HFF-Myc (cell line): ENCODE measurements at regions not wholly inside any gene's neighbourhood (a gene's known extent, or its start where the extent isn't known, plus 50 kb on each side); places are given as distances from the start of the nearest gene placed in this dataset.
"Not testable (repeated sequence)": the region's sequence is repeated elsewhere in the genome, so short reads cannot be mapped to it uniquely, and the experiment has no call there.

Experiments used
- DNase-seq: peaks from one replicate; pipeline ENCODE4 v3.0.0-alpha.2; 2011; ENCODE audit warnings: low read depth; ENCODE audit errors: extremely low read depth
- H3K4me3 ChIP-seq: replicated peaks from 2 replicates; pipeline ENCODE4 v1.5.1; 2011; ENCODE audit warnings: low read depth, mild to moderate bottlenecking, control low read depth, low read length
- TF ChIP-seq, protein P1 (sequence below): IDR thresholded peaks from 2 replicates; pipeline ENCODE4 v1.5.1; 2012; ENCODE audit warnings: mild to moderate bottlenecking, low read depth, low read length, control low read depth; ENCODE audit errors: missing control alignments

DNA sequence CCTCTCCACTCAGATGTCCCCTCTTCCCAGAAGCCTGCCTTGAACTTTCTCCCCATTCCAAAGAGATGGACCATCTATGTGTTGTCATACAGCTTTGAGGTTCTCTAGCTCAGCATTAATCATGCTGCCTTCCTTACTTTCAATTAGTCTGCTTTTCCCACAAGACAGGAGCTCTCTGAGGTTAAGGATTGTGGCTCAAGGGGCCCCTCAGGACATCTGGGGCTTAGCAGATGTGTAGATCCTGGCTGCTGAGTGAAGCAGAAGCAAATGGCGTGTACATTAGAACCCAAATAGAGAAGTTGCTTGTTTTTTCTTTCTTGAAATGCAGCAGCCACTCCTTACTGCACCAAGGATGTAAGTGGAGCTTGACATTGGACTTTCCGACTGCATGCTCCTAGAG lies 330.5 kb upstream of the TNRC6C start:
- no peak overlapping the region for H3K4me3 ChIP-seq
- TF ChIP-seq, protein P1, sequence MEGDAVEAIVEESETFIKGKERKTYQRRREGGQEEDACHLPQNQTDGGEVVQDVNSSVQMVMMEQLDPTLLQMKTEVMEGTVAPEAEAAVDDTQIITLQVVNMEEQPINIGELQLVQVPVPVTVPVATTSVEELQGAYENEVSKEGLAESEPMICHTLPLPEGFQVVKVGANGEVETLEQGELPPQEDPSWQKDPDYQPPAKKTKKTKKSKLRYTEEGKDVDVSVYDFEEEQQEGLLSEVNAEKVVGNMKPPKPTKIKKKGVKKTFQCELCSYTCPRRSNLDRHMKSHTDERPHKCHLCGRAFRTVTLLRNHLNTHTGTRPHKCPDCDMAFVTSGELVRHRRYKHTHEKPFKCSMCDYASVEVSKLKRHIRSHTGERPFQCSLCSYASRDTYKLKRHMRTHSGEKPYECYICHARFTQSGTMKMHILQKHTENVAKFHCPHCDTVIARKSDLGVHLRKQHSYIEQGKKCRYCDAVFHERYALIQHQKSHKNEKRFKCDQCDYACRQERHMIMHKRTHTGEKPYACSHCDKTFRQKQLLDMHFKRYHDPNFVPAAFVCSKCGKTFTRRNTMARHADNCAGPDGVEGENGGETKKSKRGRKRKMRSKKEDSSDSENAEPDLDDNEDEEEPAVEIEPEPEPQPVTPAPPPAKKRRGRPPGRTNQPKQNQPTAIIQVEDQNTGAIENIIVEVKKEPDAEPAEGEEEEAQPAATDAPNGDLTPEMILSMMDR: no peak
- DNase-seq: no peak

DNA sequence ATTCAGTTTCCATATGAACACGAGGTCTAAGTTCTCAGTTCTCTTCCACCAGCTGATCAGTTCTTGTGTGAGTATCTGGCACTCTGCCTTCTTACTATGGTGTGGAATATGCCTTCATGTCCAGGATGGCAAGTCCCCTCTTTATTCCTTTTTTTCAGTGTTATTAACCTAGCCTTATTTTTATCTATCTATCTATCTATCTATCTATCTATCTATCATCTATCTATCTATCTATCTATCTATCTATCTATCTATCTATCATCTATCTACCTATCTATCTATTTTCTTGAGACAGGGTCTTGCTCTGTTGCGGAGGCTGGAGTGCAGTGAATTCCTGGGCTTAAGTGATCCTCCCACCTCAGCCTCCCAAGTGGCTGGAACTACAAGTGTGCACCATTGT lies 329.2 kb upstream of the TNRC6C start:
- not testable (repeated sequence) for DNase-seq, H3K4me3 ChIP-seq

DNA sequence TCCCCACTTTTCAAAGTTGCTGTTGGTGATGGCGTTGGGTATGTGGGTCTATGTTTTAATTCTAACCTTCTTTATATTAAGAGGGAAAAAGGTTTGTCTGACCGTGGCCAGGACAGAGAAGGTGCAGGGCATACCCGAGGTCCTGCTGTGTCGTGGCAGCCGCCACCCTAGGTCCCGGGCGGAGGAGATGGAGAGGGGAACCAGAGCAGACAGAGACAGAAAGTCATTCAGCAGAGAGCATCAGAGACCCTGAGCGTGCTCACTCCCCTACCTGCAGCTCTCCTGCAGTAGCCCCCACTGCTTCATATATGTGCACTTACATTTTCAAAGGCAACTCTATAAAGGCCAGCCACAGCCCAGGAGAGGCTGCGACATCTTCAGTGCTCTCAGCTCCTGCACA lies 327.2 kb upstream of the TNRC6C start:
- DNase-seq: no peak
- no peak overlapping the region for H3K4me3 ChIP-seq
- TF ChIP-seq, protein P1: no peak

DNA sequence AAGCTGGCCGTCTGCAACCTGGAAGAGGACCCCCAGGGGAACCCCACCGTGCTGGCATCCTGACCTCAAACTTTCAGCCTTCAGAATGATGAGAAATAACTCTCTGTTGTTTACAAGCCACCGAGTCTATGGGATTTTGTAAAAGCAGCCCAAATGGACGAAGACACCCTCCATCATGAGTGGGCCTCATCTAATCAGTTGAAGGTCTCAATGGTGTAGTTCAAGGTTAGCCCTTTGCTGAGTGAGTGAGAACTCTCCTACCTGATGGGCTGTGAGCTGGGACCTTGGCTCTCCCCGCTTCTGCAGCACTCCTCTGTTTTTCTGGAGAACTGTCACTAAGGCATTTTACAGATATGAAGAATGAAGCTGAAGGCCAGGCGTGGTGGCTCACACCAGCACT lies 325.9 kb upstream of the TNRC6C start:
- TF ChIP-seq, protein P1: no peak
- no peak overlapping the region for H3K4me3 ChIP-seq
- no peak for DNase-seq

DNA sequence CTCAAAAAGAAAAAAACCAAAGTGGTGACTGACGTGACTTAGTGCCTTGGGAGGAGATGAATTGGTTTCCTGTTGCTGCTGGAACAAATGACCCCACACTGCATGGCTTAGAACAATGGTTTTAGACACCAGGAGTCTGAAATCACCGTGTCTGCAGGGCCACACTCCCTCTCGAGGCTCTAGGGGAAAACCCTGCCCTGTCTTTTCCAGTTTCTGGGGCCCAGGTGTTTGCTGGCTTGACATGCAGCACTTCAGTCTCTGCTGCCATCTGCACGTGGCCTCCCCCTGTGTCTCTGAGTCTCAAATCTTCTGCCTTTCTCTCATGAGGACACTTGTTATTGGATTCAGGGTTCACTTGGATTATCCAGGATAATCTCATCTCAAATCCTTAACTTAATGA lies 323.8 kb upstream of the TNRC6C start:
- H3K4me3 ChIP-seq: no peak overlapping the region
- TF ChIP-seq, protein P1: no peak
- DNase-seq: no peak

DNA sequence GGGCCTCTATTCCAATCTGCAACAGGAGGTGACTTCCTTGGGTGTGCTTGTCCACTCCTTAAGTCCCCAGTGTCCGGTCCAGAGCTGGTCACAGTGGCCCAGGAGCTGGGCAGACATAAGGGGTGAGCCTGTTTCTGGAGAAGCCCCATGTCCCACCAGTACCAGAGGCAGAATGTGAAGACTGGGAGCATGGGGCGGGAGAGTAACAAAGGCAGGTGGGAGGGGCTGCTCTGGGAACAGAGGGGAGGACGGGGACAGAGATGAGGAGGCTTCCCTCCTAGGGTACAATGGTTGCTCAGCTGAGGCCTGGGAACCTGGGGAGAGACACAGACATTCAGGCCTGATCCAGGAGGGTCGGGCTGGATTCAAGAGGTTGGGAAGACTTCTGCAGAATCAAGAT lies 323.3 kb upstream of the TNRC6C start:
- DNase-seq: no peak
- TF ChIP-seq, protein P1: no peak
- no peak overlapping the region for H3K4me3 ChIP-seq

DNA sequence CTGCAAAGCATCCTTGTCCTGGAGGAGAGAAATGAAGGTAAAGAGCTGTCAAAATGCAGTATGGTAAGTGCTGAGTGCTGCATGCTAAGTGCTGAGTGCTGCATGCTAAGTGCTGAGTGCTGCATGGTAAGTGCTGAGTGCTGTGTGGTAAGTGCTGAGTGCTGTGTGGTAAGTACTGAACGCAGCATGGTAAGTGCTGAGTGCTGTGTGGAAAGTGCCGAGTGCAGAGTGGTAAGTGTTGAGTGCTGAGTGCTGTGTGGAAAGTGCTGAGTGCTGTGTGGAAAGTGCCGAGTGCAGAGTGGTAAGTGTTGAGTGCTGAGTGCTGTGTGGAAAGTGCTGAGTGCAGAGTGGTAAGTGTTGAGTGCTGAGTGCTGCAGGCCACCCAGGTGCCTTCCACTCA lies 322.7 kb upstream of the TNRC6C start:
- DNase-seq, H3K4me3 ChIP-seq: not testable (repeated sequence)

DNA sequence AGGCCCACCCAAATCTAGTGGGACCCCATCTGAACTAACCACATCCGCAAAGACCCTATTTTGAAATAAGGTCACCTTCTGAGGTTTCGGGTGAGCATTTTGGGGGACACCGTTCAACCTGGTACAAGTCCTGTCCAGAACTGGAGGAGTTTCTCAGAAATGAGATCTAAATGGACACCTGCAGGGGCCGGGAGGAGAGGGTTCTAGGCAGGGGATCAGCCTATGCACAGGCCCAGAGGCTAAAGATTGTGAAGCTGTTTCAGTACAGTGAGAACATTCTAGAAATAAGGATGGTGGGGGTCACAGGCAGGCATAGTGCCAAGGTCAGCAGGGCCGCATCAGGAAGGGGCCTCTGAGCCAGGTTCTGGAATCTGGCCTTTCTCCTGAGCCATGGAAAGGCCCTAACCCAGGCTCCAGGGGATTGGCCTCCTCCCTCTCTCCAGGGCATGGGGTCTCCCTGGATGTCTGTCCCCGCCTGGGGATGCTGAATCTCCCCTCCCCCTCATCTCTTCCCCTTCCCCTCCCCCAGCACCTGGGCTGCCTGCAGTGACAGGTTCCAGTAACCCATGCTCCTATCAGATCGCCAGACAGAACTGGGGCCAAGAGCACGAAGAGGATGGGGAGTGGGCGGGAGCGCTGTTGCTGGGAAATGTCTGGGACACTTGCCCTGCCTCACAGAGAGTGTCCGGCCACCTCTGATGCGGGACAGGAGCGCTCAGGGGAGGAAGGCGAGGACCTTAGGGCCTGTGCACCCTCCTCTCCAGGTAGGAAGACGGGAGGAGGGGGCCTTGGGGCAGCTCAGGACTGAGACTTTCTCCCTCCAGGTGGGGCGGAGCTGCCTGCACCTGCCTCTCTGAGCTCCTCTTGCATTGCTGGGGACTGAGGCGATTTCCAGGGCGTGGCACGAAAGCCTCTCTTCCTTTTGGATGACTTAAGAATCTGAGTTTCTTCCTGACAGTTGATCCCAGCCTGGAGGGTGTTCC lies 321.4 kb upstream of the TNRC6C start:
- H3K4me3 ChIP-seq: no peak overlapping the region
- TF ChIP-seq, protein P1: no peak
- no peak for DNase-seq
